SU-DHL-6 (cell line): ENCODE measurements at regions not wholly inside any gene's neighbourhood (a gene's known extent, or its start where the extent isn't known, plus 50 kb on each side); places are given as distances from the start of the nearest gene placed in this dataset.

ENCODE experiments used
- H2AFZ ChIP-seq: fragments of 200-600 bp; sonication (generic); 2 replicates; pipeline ENCODE4 v1.6.1; 2014; ENCODE audit warnings: low read depth, mild to moderate bottlenecking, moderate library complexity, mixed read lengths, antibody characterized with exemption, low read length; ENCODE audit not compliant: severe bottlenecking
- H3F3A ChIP-seq: fragments of 200-600 bp; shearing (Covaris generic); 2 replicates; pipeline ENCODE4 v1.6.0; 2016; ENCODE audit warnings: antibody characterized with exemption, mild to moderate bottlenecking; ENCODE audit not compliant: insufficient read depth
- H3K27ac ChIP-seq: fragments of 200-600 bp; sonication (generic); 2 replicates; pipeline ENCODE4 v1.5.1; 2016; ENCODE audit warnings: low read depth, mild to moderate bottlenecking, low read length, moderate library complexity, mixed read lengths
- H3K27me3 ChIP-seq: fragments of 200-600 bp; sonication (generic), shearing (Covaris generic); 2 replicates; pipeline ENCODE4 v1.6.0; 2014; ENCODE audit warnings: mild to moderate bottlenecking, low read length
- H3K36me3 ChIP-seq: fragments of 200-600 bp; sonication (generic); 2 replicates; pipeline ENCODE4 v1.6.1; 2014; ENCODE audit warnings: mild to moderate bottlenecking, low read length, mixed read lengths
- H3K4me2 ChIP-seq: fragments of 300-600, 200-600 bp; shearing (Covaris generic), sonication (generic); 2 replicates; pipeline ENCODE4 v1.6.0; 2014; ENCODE audit warnings: low read length, low read depth, mild to moderate bottlenecking; ENCODE audit not compliant: poor library complexity, severe bottlenecking
- H3K4me3 ChIP-seq: fragments of 200-600 bp; sonication (generic); 2 replicates; pipeline ENCODE4 v1.5.1; 2014; ENCODE audit warnings: antibody characterized with exemption, low read length, mild to moderate bottlenecking, mixed read lengths; ENCODE audit not compliant: insufficient read depth, poor library complexity, severe bottlenecking
- H3K79me2 ChIP-seq: fragments of 200-600 bp; sonication (generic); 2 replicates; pipeline ENCODE4 v1.6.1; 2014; ENCODE audit warnings: mild to moderate bottlenecking, low read length, moderate library complexity; ENCODE audit not compliant: insufficient read depth
- H3K9ac ChIP-seq: fragments of 200-600 bp; sonication (generic); 2 replicates; pipeline ENCODE4 v1.7.0; 2014; ENCODE audit warnings: mild to moderate bottlenecking, low read length
- H3K9me2 ChIP-seq: fragments of 200-600 bp; sonication (generic); replicated peaks from 2 replicates; pipeline ENCODE4 v1.6.1; 2014; ENCODE audit warnings: low read length; ENCODE audit not compliant: insufficient read depth
- H3K9me3 ChIP-seq: fragments of 200-600 bp; sonication (generic); 2 replicates; pipeline ENCODE4 v1.6.1; 2014; ENCODE audit warnings: low read length, mixed read lengths; ENCODE audit not compliant: insufficient read depth
- H4K20me1 ChIP-seq: fragments of 200-600 bp; sonication (generic); 2 replicates; pipeline ENCODE4 v1.6.1; 2014; ENCODE audit warnings: low read depth, mild to moderate bottlenecking, antibody characterized with exemption, low read length, moderate library complexity, mixed read lengths
- CTCF ChIP-seq: fragments of 200-600 bp; sonication (generic); IDR thresholded peaks from one replicate; pipeline ENCODE4 v1.5.1; 2017; ENCODE audit warnings: antibody characterized with exemption, mild to moderate bottlenecking, low read length, moderate library complexity; ENCODE audit not compliant: insufficient read depth, poor library complexity, severe bottlenecking
- EZH2phosphoT487 ChIP-seq: fragments of 200-600 bp; sonication (generic), shearing (Covaris generic); conservative IDR thresholded peaks from 2 replicates; pipeline ENCODE4 v1.6.1; 2018; ENCODE audit warnings: mild to moderate bottlenecking, antibody characterized with exemption, low read length, moderate library complexity, mixed read lengths

- H2AFZ ChIP-seq = no peak overlapping the region
- H3K27ac ChIP-seq = no peak overlapping the region
- H3K79me2 ChIP-seq = no peaks in the 10 kb centered on the region
- no peak overlapping the region for H3K4me2 ChIP-seq
- H3K27me3 ChIP-seq = no peaks in the 10 kb centered on the region
- no peak overlapping the region for H3K4me3 ChIP-seq
- H3K36me3 ChIP-seq = no peaks in the 10 kb centered on the region
- no peaks in the 10 kb centered on the region for H3F3A ChIP-seq
- no peaks in the 10 kb centered on the region for H4K20me1 ChIP-seq
- no peaks in the 10 kb centered on the region for H3K9me3 ChIP-seq
- H3K9ac ChIP-seq = no peak overlapping the region
- TF ChIP-seq CTCF (no peak), EZH2phosphoT487 (no peak)
- no peaks in the 10 kb centered on the region for H3K9me2 ChIP-seq
Observed at GRCh38 chr2:235140801-235141081, 188.9 kb downstream of the SH3BP4 start.

GRCh38 chr2:235141411-235142128, 189.8 kb downstream of the SH3BP4 start:
- H3K27ac ChIP-seq = no peak overlapping the region
- no peaks in the 10 kb centered on the region for H3K9me3 ChIP-seq
- H3K79me2 ChIP-seq = no peaks in the 10 kb centered on the region
- no peak overlapping the region for H3K9ac ChIP-seq
- no peaks in the 10 kb centered on the region for H3K9me2 ChIP-seq
- H3K4me2 ChIP-seq = no peak overlapping the region
- no peak overlapping the region for H2AFZ ChIP-seq
- no peaks in the 10 kb centered on the region for H4K20me1 ChIP-seq
- H3K36me3 ChIP-seq = no peaks in the 10 kb centered on the region
- no peaks in the 10 kb centered on the region for H3K27me3 ChIP-seq
- H3F3A ChIP-seq = no peaks in the 10 kb centered on the region
- TF ChIP-seq CTCF (no peak), EZH2phosphoT487 (no peak)
- H3K4me3 ChIP-seq = no peak overlapping the region

GRCh38 chr2:235142601-235143000, 190.8 kb downstream of the SH3BP4 start:
- Histone ChIP-seq H3K79me2 (no peaks in the 10 kb centered on the region), H3F3A (no peaks in the 10 kb centered on the region), H3K9me2 (no peaks in the 10 kb centered on the region; the same call in 1 of the 2 replicates), H2AFZ (no peak overlapping the region), H3K4me2 (no peak overlapping the region), H3K9me3 (no peaks in the 10 kb centered on the region), H3K4me3 (no peak overlapping the region), H4K20me1 (no peaks in the 10 kb centered on the region), H3K9ac (no peak overlapping the region), H3K36me3 (no peaks in the 10 kb centered on the region), H3K27me3 (no peaks in the 10 kb centered on the region), H3K27ac (no peak overlapping the region)
- TF ChIP-seq EZH2phosphoT487 (no peak), CTCF (no peak)
